HT-29 (cell line): ENCODE measurements at regions not wholly inside any gene's neighbourhood (a gene's known extent, or its start where the extent isn't known, plus 50 kb on each side); places are given as distances from the start of the nearest gene placed in this dataset.
A peak's percentile ranks its signal among the peaks of the same experiment; 100 is the strongest.

Experiments used
- DNase-seq: peaks from one replicate; pipeline ENCODE4 v3.0.0-alpha.2; 2015; ENCODE audit warnings: low spot score

- DNase-seq, result no peak
Observed at GRCh38 chr17:73982871-73983270, 220.6 kb upstream of the RPL38 start.

DNA sequence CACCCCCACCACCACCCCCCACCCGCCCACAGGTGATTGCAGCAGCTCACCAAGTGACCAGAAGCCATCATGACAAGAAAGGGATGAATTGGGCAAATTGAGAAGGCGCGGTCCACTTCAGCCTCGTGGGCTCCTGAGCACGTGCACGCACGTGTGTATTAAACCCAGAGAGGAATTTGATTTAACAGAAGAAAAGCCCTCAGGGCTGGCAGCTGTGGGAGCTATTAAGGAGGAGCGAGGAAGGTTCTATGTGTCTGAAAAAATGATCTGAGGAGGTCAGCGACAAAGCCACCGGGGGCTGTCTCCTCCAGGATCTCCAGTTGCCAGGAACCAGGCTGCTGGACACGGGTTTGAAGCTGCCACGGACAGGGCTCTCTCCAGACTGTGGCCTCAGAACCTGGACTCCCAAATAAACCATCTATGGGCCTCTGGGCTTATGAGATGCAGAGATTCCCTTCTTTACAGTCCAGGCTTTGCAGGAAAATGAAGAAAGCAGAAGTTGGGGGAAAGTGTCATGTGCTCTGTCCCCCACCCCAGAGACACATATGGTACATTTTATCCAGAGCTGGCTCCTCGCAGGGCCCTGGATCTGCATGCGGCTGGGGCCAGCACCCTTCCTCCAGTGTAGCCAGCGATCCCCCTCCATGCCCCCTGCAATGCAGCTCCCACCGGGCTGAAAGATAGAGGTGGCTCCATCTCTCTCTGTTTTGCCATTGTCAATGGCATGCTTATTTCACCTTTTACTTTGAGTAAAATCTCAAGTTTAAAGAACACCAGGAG lies 219.7 kb upstream of the RPL38 start:
- DNase-seq, result no peak

DNA sequence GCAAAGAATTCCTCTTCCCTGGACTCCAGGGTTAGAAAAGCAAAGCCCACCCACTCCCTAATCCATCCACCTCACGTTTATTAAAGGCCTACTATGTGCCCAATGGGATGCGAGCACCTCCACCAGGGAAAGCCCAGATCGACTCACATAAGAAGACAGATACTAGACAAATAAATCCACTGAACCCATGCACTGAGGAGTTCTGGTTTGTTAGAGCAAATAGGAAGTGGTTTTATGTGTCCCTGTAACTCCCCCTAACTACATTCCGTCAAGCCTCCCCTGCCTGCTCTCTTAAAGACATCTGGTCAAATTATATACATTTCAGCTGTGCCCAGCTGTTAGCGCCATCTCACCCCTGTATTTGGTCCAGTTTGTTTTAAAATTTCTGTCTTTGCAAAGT lies 218.5 kb upstream of the RPL38 start:
- no peak for DNase-seq

GRCh38 chr17:73985466-73986015 lies 217.9 kb upstream of the RPL38 start:
- no peak for DNase-seq

GRCh38 chr17:73986641-73987177 lies 216.8 kb upstream of the RPL38 start:
- no peak for DNase-seq

GRCh38 chr17:73987395-73987794 lies 216.1 kb upstream of the RPL38 start:
- DNase-seq, result no peak

DNA sequence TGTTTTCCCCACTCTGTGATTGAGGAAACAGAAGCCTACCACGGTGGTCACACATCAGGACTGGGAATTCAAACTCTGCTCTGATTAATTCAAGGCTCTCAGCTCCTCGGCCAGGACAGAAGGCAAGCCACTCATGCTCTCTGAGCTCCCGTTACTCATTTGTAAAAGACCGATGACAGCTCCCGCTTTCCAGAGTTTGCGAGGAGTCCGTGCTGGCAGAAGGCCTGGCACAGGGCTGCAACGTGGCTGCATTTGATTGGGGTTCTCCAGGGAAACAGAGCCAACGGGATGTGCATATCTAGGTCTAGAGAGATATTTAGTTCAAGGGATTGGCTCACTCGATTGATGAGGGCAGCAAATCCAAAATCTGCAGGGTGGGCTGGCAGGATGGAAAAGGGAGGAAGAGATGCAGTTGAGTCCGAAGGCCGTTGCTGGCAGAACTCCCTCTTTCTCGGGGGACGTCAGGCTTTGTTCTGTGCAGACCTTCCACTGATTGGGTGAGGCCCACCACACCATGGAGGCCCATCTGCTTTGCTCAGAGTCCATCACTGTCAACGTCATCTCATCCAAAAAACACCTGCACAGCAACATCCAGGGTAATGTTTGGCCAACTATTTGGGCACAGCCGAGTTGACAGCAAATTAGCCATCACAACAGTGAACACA lies 215.5 kb upstream of the RPL38 start:
- no peak for DNase-seq

DNA sequence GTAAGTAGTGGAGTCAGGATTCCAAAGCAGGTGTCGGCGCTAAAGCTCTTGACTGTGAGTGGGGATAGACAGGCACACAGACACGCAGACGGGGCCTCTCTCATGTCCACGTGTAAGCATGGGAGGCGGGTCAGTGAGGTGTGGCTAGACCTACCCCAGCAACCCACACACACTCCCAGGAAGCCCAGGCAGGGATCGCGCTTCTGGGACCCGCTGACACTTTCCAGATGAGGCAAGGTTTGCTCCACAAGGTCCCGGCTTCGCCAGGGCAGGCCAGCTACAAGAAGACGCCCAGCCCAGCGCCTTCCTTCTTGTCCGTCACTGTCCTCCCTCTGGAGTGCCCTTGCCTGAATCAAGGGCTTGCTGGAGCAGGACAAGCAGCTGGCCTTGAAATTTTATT lies 213.8 kb upstream of the RPL38 start:
- DNase-seq, result no peak

DNA sequence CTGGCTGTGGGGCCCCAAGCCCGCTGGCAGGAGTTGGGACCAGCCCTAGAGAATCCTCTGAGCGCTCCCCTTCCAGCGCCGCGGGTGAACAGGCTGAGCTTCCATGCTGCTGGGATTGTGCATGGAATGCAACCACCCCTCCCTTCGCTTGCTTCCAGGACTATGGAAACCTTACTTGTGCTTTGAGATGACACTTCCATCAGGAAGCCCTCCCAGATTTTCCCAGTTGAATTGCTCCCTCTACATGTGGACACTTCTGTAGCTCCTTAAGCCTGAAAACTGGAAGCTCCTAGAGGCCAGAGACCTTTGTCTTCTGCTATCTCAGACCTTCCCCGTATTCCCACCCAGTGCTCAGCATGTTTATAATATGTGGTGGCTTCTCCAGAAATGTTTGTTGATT lies 213.2 kb upstream of the RPL38 start:
- DNase-seq, result no peak

DNA sequence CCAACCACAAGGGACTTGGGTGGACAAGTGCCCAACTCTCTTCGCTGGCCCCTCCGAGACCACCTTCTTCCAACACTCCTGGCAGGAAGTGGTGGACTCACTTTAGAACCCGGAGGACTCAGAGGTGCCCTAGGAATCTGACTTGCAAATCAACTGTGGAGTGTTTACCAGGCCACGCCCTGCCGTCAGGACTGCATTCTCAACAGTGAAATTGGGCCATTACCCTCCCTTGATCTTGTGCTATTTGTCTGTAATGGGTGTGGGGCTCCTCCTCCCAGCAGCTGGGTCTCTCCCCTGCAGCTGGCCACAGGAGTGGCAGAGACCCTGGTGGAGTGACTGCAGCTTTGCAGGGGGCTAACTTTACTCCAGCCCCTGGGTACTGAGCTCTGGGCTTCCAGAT lies 212.2 kb upstream of the RPL38 start:
- DNase-seq, result no peak

DNA sequence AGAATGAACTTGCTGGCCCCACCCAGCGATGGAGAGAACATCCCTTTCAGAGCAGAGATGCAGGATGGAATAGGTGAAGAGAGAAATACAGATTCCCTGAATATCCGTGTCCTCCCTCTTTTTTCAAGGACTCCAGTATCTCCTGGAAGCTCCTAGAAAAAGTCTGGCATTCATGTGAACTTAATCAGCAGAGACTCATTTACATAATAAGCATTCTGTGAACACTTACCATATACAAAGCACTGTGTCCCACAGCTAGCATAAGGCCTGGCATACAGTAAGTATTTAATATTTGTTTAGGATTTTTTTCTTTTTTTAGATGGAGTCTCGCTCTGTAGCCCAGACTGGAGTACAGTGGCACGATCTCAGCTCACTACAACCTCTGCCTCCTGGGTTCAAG lies 208.5 kb upstream of the RPL38 start:
- DNase-seq, result no peak

GRCh38 chr17:73997059-73997458 lies 206.4 kb upstream of the RPL38 start:
- DNase-seq, result no peak

DNA sequence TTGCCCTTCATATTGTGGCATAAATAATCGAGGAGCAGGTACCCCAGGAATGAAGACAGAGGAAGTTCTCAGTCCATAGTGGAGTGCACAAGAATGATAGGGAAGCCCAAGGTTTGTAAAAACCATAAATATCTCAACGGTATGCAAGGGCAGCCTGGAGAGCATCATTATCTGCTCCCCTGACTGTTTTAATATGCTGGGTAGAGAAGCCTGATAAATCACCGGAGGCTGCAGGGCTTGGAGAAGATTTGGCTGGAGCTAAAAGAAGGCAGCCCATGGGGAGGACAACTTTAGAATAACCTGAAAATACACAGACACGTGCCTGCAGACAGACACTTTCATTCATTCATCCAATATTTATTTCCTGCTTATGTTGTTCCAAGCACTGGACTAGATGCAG lies 205.2 kb upstream of the RPL38 start:
- DNase-seq, result no peak

GRCh38 chr17:73998653-73999645 lies 204.5 kb upstream of the RPL38 start:
- DNase-seq, result peak; percentile 62

DNA sequence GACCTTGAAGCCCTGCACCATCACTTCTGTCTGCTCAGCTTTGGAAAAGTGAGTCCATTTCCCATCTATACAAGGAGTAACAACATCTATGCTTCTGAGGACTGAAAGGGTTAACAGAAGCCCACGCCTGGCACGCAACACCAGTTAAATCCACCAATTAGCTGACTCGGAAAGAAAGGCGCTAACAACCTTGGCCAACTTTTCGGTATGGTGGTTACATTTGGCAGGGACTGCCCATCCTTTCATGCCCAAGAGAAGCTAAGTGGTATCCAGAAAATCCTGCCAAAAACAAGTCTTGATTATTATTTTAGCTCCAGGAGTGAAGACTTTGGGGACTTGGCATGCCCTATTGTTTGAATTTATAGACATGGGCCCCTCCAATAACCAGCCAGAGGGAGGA lies 202.3 kb upstream of the RPL38 start:
- DNase-seq, result no peak

DNA sequence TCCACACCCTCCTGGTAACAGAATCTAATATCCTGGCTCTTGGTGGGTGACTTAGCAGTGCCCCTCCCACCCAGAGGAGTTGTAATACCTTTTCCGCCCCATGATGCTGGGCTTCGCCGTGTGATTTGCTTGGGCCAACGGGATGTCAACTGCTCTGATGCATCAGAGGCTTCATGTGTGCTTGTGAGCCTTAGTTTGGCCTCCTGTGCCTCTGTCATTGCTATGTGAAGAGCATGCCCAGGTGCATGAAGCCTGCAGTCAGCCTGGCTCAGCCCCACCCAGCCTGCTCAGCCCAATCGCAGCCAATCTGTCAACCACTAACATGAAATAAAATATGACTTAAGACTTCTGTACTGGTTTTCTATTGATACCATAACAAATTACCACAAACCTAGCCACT lies 201.2 kb upstream of the RPL38 start:
- no peak for DNase-seq

DNA sequence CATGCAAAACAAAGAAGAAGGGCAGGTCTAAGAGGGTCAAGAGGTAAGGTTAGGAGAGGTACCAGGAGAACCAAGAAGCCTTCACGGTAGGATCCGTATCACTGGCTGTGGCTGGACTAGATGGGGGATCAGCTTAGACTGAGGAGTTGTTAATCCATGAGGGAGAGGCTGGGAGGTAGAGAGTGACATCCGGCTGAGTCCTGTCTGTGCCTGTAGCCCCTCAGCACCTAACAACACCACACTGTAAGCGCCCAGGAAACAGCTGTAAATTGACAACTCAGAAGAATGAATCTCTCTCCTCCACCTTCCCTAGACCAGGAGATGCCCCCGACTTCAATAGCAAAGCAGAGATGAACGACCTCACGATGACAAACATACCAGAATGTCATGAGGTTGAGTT lies 199.4 kb upstream of the RPL38 start:
- no peak for DNase-seq

DNA sequence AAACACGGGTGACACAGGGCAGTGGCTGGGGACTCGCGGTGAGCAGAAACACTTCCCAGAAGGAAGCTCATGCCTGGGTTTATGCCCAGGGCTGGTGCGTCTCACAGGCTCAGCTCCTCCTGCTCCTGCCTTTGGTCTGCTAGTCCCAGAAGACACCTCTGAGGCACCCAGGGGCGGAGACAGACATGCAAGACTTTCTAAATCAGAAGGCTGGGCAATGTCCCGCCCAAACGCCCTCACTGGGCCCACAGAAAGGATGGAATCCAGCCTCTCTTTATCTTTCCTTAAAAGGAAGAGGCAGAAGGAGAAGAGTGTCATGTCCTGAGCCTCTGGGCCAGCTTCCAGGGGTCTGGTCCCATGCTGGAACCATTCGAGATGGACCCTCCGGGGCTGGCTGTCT lies 197.7 kb upstream of the RPL38 start:
- no peak for DNase-seq

- DNase-seq, result no peak
Observed at GRCh38 chr17:74006371-74006770, 197.1 kb upstream of the RPL38 start.

DNA sequence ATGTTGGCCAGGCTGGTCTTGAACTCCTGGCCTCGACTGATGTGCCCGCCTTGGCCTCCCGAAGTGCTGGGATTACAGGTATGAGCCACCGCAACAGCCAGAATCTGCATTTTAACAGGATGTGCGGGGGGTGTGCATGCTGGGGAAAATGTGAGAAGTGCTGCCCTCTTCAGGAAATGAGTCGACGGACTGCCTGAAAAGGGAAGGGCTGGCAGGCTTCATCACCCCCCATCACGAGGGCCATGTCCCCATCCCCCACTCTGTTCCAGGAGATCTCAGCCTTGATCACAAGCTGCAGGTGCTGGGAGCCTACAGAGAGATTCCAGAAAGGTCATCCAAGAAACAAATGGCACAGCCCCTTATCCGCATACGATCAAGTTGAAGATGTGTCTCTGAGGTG lies 195.3 kb upstream of the RPL38 start:
- peak; percentile 22 for DNase-seq

GRCh38 chr17:74009056-74009625 lies 194.3 kb upstream of the RPL38 start:
- no peak for DNase-seq
